ENCODE measurements at regions not wholly inside any gene's neighbourhood (a gene's known extent, or its start where the extent isn't known, plus 50 kb on each side); places are given as distances from the start of the nearest gene placed in this dataset.

GRCh38 chr21:41068496-41068895 is 99.5 kb upstream of the BACE2 start:
- peak; percentile 43 for ATAC-seq
- intact Hi-C loops (cut with DNase I) = loop anchor here (2.0 to 5.0 kb wide), 3 partner anchors 226 to 921 kb away; no protein-coding TSS in a partner anchor
- DNase-seq (ENCODE audit: missing footprints) = no peak

- DNase-seq (ENCODE audit: missing footprints) = peak; percentile 88
- ATAC-seq = peak; percentile 89
- intact Hi-C loops (cut with DNase I) = loop anchor here (2.0 to 5.0 kb wide), 3 partner anchors 227 to 922 kb away; no protein-coding TSS in a partner anchor
Measured at GRCh38 chr21:41068967-41069642, 98.9 kb upstream of the BACE2 start.

- ATAC-seq = no peak
- intact Hi-C loops (cut with DNase I) = no loop called here
- DNase-seq (ENCODE audit: missing footprints) = no peak
Measured at GRCh38 chr21:41070284-41070683, 97.7 kb upstream of the BACE2 start.

DNA sequence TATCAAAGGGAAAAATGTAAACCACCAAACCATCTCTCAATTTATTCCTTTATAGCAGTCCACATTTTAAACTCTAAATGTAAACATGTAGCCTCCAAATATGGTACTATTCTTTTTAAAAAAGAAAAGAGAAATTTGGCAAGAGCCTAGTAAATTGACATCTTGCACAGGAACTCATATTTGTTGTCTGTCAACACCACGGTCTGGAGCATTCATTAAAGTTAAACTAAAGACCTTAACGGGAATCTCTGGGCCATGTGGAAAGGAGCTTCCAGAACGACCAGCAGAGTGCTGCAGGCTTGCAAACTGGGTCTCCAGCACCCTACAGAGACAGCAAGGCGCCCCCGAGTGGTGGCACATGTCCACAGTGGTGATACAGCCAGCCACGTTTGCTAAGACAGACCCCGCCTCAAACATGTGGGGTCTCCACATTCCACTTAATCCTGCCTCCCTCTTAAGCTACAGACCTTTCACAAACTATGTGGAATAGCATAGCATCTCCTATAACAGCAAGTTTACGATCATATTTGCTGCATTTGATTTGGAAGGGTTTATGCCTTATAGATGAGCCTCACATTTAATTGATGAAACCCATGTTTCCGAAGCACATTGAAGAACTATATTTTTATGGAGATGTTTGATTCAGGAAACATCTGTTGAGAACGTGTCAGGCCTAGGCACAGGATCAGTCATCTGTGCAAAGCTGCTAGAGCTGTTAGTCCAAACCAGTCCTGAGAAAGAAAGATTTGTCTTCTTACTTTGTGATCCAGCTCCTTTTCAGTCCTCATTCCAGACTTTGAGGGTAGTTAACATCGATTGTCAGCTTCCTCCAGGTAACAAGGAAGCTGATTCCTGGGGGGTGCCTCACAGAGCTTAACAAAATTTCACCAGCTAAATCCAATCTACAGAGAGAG is 96.4 kb upstream of the BACE2 start:
- intact Hi-C loops (cut with DNase I) = no loop called here
- DNase-seq (ENCODE audit: missing footprints) (no peak), ATAC-seq (no peak)

DNA sequence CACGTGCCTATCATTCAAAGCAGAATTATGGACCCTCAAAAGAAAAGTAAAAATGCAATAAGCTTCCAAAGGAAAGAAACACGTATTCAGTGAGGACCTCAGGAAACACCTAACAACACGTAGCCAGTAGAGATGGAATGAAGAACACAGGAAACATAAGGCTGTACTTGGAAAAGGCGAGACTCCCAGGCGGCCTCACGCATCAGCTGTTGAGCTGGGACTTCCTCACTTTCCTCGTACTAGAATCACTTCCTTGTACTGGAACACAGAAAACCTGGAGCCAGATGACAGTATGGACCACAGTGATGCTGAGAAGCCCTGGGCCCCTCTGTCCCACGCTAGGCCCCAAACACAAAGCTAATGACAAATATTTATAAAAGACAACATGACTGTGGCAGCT is 94.4 kb upstream of the BACE2 start:
- ATAC-seq (no peak), DNase-seq (ENCODE audit: missing footprints) (no peak)
- intact Hi-C loops (cut with DNase I) = no loop called here

DNA sequence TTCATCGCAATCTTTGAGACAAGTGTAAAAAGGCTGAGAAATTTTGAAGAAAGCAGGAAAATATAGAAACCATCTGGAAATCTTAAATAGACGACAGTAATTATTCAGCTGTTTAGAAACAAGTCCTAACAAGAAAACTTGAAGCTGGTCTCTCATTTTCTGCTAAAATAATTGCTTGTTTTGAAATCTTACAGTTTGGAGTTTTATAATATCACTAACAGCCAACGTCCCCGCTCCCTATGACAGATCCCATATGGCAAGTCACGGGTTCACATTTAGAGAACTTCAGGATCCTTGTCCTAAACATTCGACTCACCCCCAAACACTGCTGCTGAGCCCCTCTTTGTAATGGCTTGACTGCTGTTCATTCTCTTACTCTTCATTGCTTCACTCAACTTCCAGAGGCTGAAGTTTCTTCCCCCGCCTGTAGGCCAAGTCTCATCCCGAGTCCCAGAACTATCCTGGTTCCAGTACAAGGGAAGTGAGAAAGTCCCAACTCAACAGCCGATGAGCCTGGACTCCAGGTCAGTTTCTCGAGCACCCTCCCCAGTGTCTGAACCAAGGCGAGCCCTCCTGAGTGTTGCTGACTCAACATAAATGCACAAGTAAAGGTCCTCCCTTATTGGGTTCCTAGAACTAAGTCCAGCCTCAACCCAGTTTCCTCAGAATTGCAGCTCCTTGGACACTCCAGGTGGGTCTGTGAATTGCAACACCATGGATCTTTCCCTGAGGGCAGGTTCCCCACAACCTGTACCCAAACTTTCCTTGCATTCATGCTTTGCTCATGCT is 93.4 kb upstream of the BACE2 start:
- intact Hi-C loops (cut with DNase I) = no loop called here
- ATAC-seq = no peak
- DNase-seq (ENCODE audit: missing footprints) = no peak

- ATAC-seq (no peak), DNase-seq (ENCODE audit: missing footprints) (no peak)
- intact Hi-C loops (cut with DNase I) = no loop called here
Measured at GRCh38 chr21:41075656-41076055, 92.3 kb upstream of the BACE2 start.

DNA sequence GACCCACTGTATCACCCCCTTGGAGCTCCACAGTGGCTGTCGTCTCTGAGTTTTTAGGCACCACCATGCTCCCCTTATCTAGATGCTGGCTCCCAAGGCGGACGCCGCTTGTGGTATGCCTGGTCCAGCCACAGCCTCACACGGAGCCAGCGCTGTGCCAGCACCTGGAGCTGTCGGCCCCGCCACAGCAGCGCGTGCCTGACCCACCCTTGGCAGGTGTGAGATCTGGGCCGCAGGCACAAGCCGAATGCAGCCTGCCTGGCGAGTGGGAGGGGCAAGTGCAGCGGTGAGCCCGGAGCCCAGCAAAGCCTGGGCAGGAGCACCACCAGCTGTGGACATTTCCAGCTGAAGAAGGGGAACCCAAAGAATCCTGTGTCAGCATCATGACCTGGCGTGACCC is 91.9 kb upstream of the BACE2 start:
- no peak for DNase-seq (ENCODE audit: missing footprints)
- intact Hi-C loops (cut with DNase I) = no loop called here

DNA sequence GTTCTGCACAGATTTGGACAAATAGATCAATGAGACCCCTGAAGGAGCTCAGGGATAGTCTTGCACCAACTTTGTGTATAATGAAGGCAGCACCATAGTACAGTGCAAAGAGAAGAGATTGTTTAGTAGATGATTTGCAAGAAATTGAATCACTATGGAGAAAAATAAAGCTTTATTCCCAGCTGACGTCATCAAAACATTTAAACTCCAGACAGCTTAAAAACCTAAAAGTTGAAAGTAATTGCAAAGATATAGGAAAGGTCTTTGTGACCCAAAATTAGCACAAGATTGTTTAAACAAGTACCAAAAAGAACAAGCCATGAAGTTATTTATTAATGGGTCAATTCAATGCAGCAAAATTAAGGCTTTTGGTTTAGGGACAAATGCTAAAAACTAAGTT is 88.8 kb upstream of the BACE2 start:
- intact Hi-C loops (cut with DNase I) = no loop called here
- ATAC-seq = no peak
- DNase-seq (ENCODE audit: missing footprints) = no peak

More for the DNA sequence above, 91.9 kb upstream of the BACE2 start:
- ATAC-seq = no peak

- no peak for ATAC-seq
- no peak for DNase-seq (ENCODE audit: missing footprints)
- intact Hi-C loops (cut with DNase I) = no loop called here
Measured at GRCh38 chr21:41080485-41081121, 87.4 kb upstream of the BACE2 start.

DNA sequence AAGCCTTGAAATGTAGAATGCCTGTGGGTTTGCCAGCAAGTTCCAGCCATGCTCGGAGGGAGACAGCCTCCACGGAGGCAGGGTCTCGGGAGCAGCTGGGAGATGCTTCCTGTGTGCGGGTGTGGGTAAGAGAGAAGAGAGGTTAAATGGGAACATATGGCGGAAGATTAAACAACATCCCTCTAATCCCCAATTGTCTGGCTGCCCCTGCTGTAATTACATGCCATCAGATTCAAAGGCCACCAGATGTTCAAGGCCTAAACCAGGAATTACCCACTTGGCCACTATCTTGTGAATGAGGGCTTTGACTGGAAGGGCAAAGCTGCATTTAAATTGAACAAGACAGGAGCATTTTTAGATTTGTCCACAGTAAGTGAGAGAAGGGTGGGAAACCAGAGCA is 81.4 kb upstream of the BACE2 start:
- intact Hi-C loops (cut with DNase I) = no loop called here
- DNase-seq (ENCODE audit: missing footprints) (no peak), ATAC-seq (no peak)

- no peak for DNase-seq (ENCODE audit: missing footprints)
- intact Hi-C loops (cut with DNase I) = no loop called here
- ATAC-seq = no peak
Measured at GRCh38 chr21:41090981-41091380, 77.0 kb upstream of the BACE2 start.

DNA sequence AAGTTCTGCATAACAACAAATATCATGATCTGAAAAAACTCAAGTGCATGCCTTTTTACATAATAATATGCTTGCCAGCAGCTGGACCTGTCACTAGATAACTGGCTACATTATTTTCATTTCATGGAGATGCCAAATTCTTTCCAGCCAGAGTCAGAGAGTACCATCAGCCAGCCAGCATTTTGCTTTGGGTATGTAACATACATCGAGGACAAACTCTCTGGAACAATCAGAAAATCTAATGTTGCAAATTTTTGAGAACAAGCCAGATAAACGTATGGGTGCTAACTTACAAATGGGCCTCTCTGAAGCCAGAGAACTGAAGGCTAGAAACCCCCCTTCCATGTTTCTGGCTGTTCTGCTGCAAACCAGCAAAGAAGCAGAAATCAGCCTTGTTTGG is 76.3 kb upstream of the BACE2 start:
- intact Hi-C loops (cut with DNase I) = no loop called here

DNA sequence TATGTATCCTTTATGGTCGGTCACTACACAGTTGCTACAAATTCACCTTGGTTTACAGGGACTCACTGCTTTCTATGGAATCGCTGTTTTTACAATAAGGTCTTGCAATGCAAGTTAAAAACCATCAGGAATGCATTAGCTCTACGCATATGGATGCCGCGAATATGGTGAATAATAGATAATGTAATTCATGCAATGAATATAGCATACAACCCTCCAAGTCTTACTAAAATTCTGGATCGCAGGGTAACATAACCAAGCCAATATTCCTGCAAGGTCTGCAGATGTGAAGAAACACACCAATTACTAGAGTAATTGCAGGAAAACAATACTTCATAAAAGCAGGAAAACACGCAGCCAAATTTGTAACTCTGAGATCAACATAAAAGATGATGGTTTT is 75.6 kb upstream of the BACE2 start:
- intact Hi-C loops (cut with DNase I) = no loop called here
- DNase-seq (ENCODE audit: missing footprints) (no peak), ATAC-seq (no peak)

More for the DNA sequence above, 76.3 kb upstream of the BACE2 start:
- ATAC-seq (no peak), DNase-seq (ENCODE audit: missing footprints) (no peak)

- DNase-seq (ENCODE audit: missing footprints) = no peak
- intact Hi-C loops (cut with DNase I) = no loop called here
- no peak for ATAC-seq
Measured at GRCh38 chr21:41095983-41096382, 72.0 kb upstream of the BACE2 start.

- no peak for DNase-seq (ENCODE audit: missing footprints)
- ATAC-seq = no peak
- intact Hi-C loops (cut with DNase I) = no loop called here
Measured at GRCh38 chr21:41098076-41098475, 69.9 kb upstream of the BACE2 start.

GRCh38 chr21:41098481-41099042 is 69.4 kb upstream of the BACE2 start:
- DNase-seq (ENCODE audit: missing footprints) (no peak), ATAC-seq (no peak)
- intact Hi-C loops (cut with DNase I) = no loop called here

DNA sequence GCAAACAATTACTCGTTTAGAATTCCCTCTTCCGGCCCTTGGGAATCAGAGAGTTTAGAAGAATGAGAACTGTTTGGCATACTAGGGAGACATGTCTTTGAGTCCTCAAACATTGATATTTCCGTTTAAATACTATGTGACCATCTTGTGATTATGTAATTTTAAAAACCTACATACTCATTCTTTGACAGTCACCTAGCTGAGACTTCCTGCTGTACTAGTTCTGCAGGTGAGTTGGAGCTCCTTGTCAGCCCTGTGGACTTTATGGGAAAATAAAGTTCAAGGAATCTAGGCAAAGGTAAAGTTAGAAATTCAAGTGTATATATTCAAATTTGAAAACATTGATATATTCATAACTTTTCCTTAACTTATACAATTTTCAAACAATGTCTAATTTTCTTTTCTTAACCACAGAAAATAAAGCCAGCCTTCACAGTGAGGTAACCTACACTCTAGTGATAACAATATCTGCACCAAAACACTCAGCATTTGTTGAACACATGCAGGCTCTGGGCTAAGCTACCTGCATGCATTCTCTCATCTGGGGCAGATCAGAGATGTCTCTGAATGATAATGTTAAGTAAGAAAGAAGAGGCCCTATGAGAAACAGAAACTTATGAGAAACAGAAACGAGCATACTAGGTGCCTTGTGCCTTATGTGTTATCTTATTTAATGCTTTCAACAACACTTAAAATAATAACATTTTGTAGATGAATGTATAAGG is 67.0 kb upstream of the BACE2 start:
- intact Hi-C loops (cut with DNase I) = no loop called here
- no peak for ATAC-seq
- DNase-seq (ENCODE audit: missing footprints) = no peak

Measured in Right ventricle myocardium inferior (tissue), 1 donor.